Gastrocnemius medialis (tissue), 4 donors: ENCODE measurements at regions not wholly inside any gene's neighbourhood (a gene's known extent, or its start where the extent isn't known, plus 50 kb on each side); places are given as distances from the start of the nearest gene placed in this dataset.

Experiments
- ATAC-seq, 2 donors: fragments of 150-250 bp; one replicate each; pipeline ENCODE4 v1.9.1; 2016
- DNase-seq, 2 donors: peaks; one replicate each; pipeline ENCODE4 v3.0.0-alpha.2; 2019
- H3K27ac ChIP-seq, 4 donors: fragments of 200-600 bp; sonication (generic); 1 replicate in 1 of 4; 2 replicates in 3 of 4; pipeline ENCODE4 v1.5.1; 2016 to 2018; ENCODE audit warnings: mild to moderate bottlenecking in 2 of 4, moderate library complexity in 1 of 4
- H3K27me3 ChIP-seq, 3 donors: fragments of 200-600 bp; sonication (generic) in 2 of 3; 1 replicate in 1 of 3; 2 replicates in 2 of 3; pipeline versions ENCODE4 v1.5.1 to v1.6.0; 2016 to 2019; ENCODE audit warnings: mild to moderate bottlenecking in 1 of 3, moderate library complexity in 1 of 3
- H3K36me3 ChIP-seq, 2 donors: fragments of 200-600 bp; sonication (generic) in 1 of 2; one replicate each; pipeline ENCODE4 v1.5.1; 2017 to 2018
- H3K4me1 ChIP-seq, 2 donors: fragments of 200-600 bp; sonication (generic) in 1 of 2; one replicate each; pipeline ENCODE4 v1.5.1; 2016 to 2017; ENCODE audit warnings: mild to moderate bottlenecking in 2 of 2
- H3K4me3 ChIP-seq, 4 donors: fragments of 200-600 bp; sonication (generic) in 3 of 4; 1 replicate in 1 of 4; 2 replicates in 3 of 4; pipeline ENCODE4 v1.5.1; 2016 to 2019; ENCODE audit warnings: mild to moderate bottlenecking in 2 of 4
- H3K9me3 ChIP-seq, 3 donors: fragments of 200-600 bp; sonication (generic) in 2 of 3; 1 replicate in 1 of 3; 2 replicates in 2 of 3; pipeline ENCODE4 v1.5.1; 2016 to 2019
- CTCF ChIP-seq, 5 experiments: fragments of 450-650 bp in 3 of 5; fragments of 200-600 bp in 2 of 5; sonication (generic) in 2 of 5; IDR thresholded peaks in 4 of 5; conservative IDR thresholded peaks in 1 of 5; 1 replicate in 4 of 5; 2 replicates in 1 of 5; pipeline ENCODE4 v1.5.1; 2016 to 2019; ENCODE audit warnings: antibody characterized with exemption in 5 of 5, mild to moderate bottlenecking in 3 of 5, moderate library complexity in 3 of 5
- POLR2A ChIP-seq, 2 donors: fragments of 450-650 bp; IDR thresholded peaks; one replicate each; pipeline ENCODE4 v1.6.1; 2017; ENCODE audit warnings: antibody characterized with exemption in 2 of 2, mild to moderate bottlenecking in 2 of 2, moderate library complexity in 2 of 2
- in situ Hi-C, 4 donors: fragments of 200-750 bp; cut with MboI; loops; one replicate each; pipeline versions ENCODE4 v1.15.0 to v1.8.0; 2017; ENCODE audit warnings: low sequenced_read_pairs in 4 of 4
- intact Hi-C: fragments of 100-400 bp; cut with DNase I; formaldehyde crosslinking; loops from one replicate; pipeline ENCODE4 v1.15.1; 2023; ENCODE audit warnings: low total_unique reads

GRCh38 chr16:26993963-26994362, 72.8 kb upstream of the C16orf82 start:
- in situ Hi-C loops (no loop called here), intact Hi-C loops (no loop called here)
- Histone ChIP-seq H3K4me3 (no peak overlapping the region), H3K9me3 (no peaks in the 10 kb centered on the region), H3K27ac (no peak overlapping the region), H3K27me3 (no peaks in the 10 kb centered on the region), H3K36me3 (no peaks in the 10 kb centered on the region), H3K4me1 (no peaks in the 10 kb centered on the region)
- ATAC-seq (no peak), DNase-seq (no peak)
- no peak for TF ChIP-seq CTCF (IDR thresholded peaks at IDR 0.05 in 4 of 5, conservative IDR thresholded peaks at IDR 0.05 in 1 of 5)

DNA sequence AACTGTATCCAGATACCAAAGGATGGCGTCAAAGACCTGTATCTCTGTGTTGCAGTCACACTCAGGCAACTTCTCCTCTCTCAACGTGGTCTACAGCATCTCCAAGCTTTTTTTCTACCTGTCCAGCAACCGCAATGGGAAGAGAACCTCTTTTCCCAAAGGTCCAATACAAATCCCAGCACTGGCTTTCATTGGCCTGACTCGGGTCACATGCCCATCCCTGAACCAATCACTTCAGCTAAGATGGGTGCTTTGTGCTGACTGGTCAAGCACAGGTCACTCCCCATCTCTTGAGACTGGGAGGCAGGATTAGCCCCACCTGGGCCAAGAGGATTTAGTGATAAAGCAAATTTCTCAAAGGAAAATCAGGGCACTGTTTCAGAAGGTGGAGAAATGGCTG, 71.2 kb upstream of the C16orf82 start:
- no peak overlapping the region for H3K27ac ChIP-seq
- in situ Hi-C loops: no loop called here
- intact Hi-C loops: no loop called here

GRCh38 chr16:27005386-27005785, 61.3 kb upstream of the C16orf82 start:
- Histone ChIP-seq H3K27me3 (no peaks in the 10 kb centered on the region), H3K36me3 (no peaks in the 10 kb centered on the region), H3K9me3 (no peaks in the 10 kb centered on the region), H3K4me3 (no peak overlapping the region), H3K27ac (no peak overlapping the region), H3K4me1 (no peaks in the 10 kb centered on the region)
- intact Hi-C loops: no loop called here
- in situ Hi-C loops: no loop called here
- no peak for DNase-seq
- TF ChIP-seq POLR2A (IDR thresholded peaks at IDR 0.05): no peak
- TF ChIP-seq CTCF (IDR thresholded peaks at IDR 0.05 in 4 of 5, conservative IDR thresholded peaks at IDR 0.05 in 1 of 5): no peak
- no peak for ATAC-seq

More for the DNA sequence above, 71.2 kb upstream of the C16orf82 start:
- Histone ChIP-seq H3K4me1 (no peaks in the 10 kb centered on the region), H3K36me3 (no peaks in the 10 kb centered on the region), H3K27me3 (no peaks in the 10 kb centered on the region), H3K9me3 (no peaks in the 10 kb centered on the region), H3K4me3 (no peak overlapping the region)
- no peak for ATAC-seq
- no peak for TF ChIP-seq CTCF (IDR thresholded peaks at IDR 0.05 in 4 of 5, conservative IDR thresholded peaks at IDR 0.05 in 1 of 5)
- TF ChIP-seq POLR2A (IDR thresholded peaks at IDR 0.05): no peak
- no peak for DNase-seq
